H9 (cell line): ENCODE measurements at regions not wholly inside any gene's neighbourhood (a gene's known extent, or its start where the extent isn't known, plus 50 kb on each side); places are given as distances from the start of the nearest gene placed in this dataset.

Experiments
- DNase-seq: peaks from one replicate; pipeline ENCODE4 v3.0.0-alpha.2; 2017
- H2AFZ ChIP-seq: one replicate; pipeline ENCODE4 v1.6.1; 2013; ENCODE audit warnings: mild to moderate bottlenecking, low read length, control low read depth, moderate library complexity
- H2AK5ac ChIP-seq: 2 replicates; pipeline ENCODE4 v1.6.1; 2013; ENCODE audit warnings: low read length, control low read depth, mixed read lengths; ENCODE audit not compliant: insufficient read length
- H2BK120ac ChIP-seq: one replicate; pipeline ENCODE4 v1.6.1; 2013; ENCODE audit warnings: low read depth, mild to moderate bottlenecking, low read length, control low read depth, inconsistent platforms; ENCODE audit not compliant: poor library complexity, severe bottlenecking
- H2BK12ac ChIP-seq: 2 replicates; pipeline ENCODE4 v1.6.1; 2013; ENCODE audit warnings: low read length, control low read depth, mixed read lengths, low read depth; ENCODE audit not compliant: insufficient read length
- H2BK15ac ChIP-seq: 2 replicates; pipeline ENCODE4 v1.6.1; 2013; ENCODE audit warnings: low read depth, low read length, control low read depth
- H2BK20ac ChIP-seq: one replicate; pipeline ENCODE4 v1.6.1; 2013; ENCODE audit warnings: low read depth, mild to moderate bottlenecking, low read length, control low read depth, inconsistent platforms; ENCODE audit not compliant: poor library complexity, severe bottlenecking
- H2BK5ac ChIP-seq: 2 replicates; pipeline ENCODE4 v1.6.1; 2013; ENCODE audit warnings: low read length, control low read depth, mixed read lengths; ENCODE audit not compliant: insufficient read length
- H3K14ac ChIP-seq: 2 replicates; pipeline ENCODE4 v1.6.1; 2013; ENCODE audit warnings: low read length, control low read depth; ENCODE audit not compliant: insufficient read depth
- H3K18ac ChIP-seq: 2 replicates; pipeline ENCODE4 v1.6.1; 2013; ENCODE audit warnings: low read depth, mild to moderate bottlenecking, mixed read lengths, low read length, control low read depth; ENCODE audit not compliant: insufficient read length
- H3K23ac ChIP-seq: 2 replicates; pipeline ENCODE4 v1.6.1; 2013; ENCODE audit warnings: low read length, control low read depth, mixed read lengths, low read depth; ENCODE audit not compliant: insufficient read length
- H3K23me2 ChIP-seq: 2 replicates; pipeline ENCODE4 v1.6.1; 2013; ENCODE audit warnings: low read depth, mild to moderate bottlenecking, mixed read lengths, low read length, control low read depth; ENCODE audit not compliant: insufficient read length, poor library complexity, severe bottlenecking
- H3K27ac ChIP-seq: 2 replicates; pipeline ENCODE4 v1.5.1; 2013; ENCODE audit warnings: low read length, control low read depth, mixed read lengths, low read depth; ENCODE audit not compliant: insufficient read length
- H3K27me3 ChIP-seq: 2 replicates; pipeline ENCODE4 v1.6.1; 2013; ENCODE audit warnings: low read length, control low read depth, inconsistent platforms; ENCODE audit not compliant: insufficient read depth
- H3K4ac ChIP-seq: 2 replicates; pipeline ENCODE4 v1.6.1; 2013; ENCODE audit warnings: low read depth, mild to moderate bottlenecking, control low read depth, inconsistent platforms, low read length, moderate library complexity
- H3K4me1 ChIP-seq: 2 replicates; pipeline ENCODE4 v1.6.1; 2013; ENCODE audit warnings: low read length, control low read depth, inconsistent platforms; ENCODE audit not compliant: insufficient read depth
- H3K4me2 ChIP-seq: 2 replicates; pipeline ENCODE4 v1.6.1; 2013; ENCODE audit warnings: low read length, control low read depth, mixed read lengths; ENCODE audit not compliant: insufficient read length, insufficient read depth
- H3K56ac ChIP-seq: 2 replicates; pipeline ENCODE4 v1.6.1; 2013; ENCODE audit warnings: low read depth, mild to moderate bottlenecking, mixed read lengths, low read length, control low read depth; ENCODE audit not compliant: insufficient read length
- H3K79me1 ChIP-seq: 2 replicates; pipeline ENCODE4 v1.6.1; 2013; ENCODE audit warnings: low read depth, mild to moderate bottlenecking, moderate library complexity, low read length, control low read depth, inconsistent platforms; ENCODE audit not compliant: insufficient read depth, poor library complexity, severe bottlenecking
- H3K79me2 ChIP-seq: 2 replicates; pipeline ENCODE4 v1.6.1; 2013; ENCODE audit warnings: low read length, control low read depth, inconsistent platforms; ENCODE audit not compliant: insufficient read depth
- H3K9ac ChIP-seq: 2 replicates; pipeline ENCODE4 v1.6.1; 2013; ENCODE audit warnings: low read length, control low read depth, mixed read lengths; ENCODE audit not compliant: insufficient read length; ENCODE audit errors: extremely low read depth
- H3K9me3 ChIP-seq: one replicate; pipeline ENCODE4 v1.6.1; 2013; ENCODE audit warnings: low read depth, low read length, inconsistent platforms; ENCODE audit not compliant: control insufficient read depth
- H3T11ph ChIP-seq: one replicate; pipeline ENCODE4 v1.6.1; 2013; ENCODE audit warnings: mild to moderate bottlenecking, low read length, control low read depth, inconsistent platforms
- H4K20me1 ChIP-seq: one replicate; pipeline ENCODE4 v1.6.1; 2013; ENCODE audit not compliant: control insufficient read depth, insufficient read length, insufficient read depth
- H4K5ac ChIP-seq: 2 replicates; pipeline ENCODE4 v1.6.1; 2013; ENCODE audit warnings: low read depth, mild to moderate bottlenecking, mixed read lengths, low read length, control low read depth; ENCODE audit not compliant: insufficient read length
- H4K8ac ChIP-seq: replicated peaks from 2 replicates; pipeline ENCODE4 v1.6.1; 2013; ENCODE audit warnings: low read length, control low read depth, mixed read lengths, low read depth; ENCODE audit not compliant: insufficient read length
- H4K91ac ChIP-seq: 2 replicates; pipeline ENCODE4 v1.6.1; 2013; ENCODE audit warnings: low read depth, mild to moderate bottlenecking, moderate library complexity, mixed read lengths, low read length, control low read depth; ENCODE audit not compliant: insufficient read length
- H3K27ac Mint-ChIP-seq, 3 experiments: 2 replicates in 2 of 3; 3 replicates in 1 of 3; pipeline ENCODE4 v1.8.0; 2020 to 2021; ENCODE audit warnings: mixed read lengths in 3 of 3, mild to moderate bottlenecking in 1 of 3, moderate library complexity in 1 of 3
- H3K27me3 Mint-ChIP-seq: 2 replicates; pipeline ENCODE4 v1.8.0; 2021; ENCODE audit warnings: low read depth, mild to moderate bottlenecking, moderate library complexity, mixed read lengths
- H3K36me3 Mint-ChIP-seq, 3 experiments: 2 replicates in 2 of 3; 3 replicates in 1 of 3; pipeline ENCODE4 v1.8.0; 2020 to 2021; ENCODE audit warnings: low read depth in 3 of 3, mixed read lengths in 3 of 3; ENCODE audit not compliant: insufficient read depth in 1 of 3
- H3K4me1 Mint-ChIP-seq, 2 experiments: 2 replicates each; pipeline ENCODE4 v1.8.0; 2020; ENCODE audit warnings: mixed read lengths in 2 of 2
- H3K4me3 Mint-ChIP-seq, 2 experiments: 2 replicates in 1 of 2; 3 replicates in 1 of 2; pipeline ENCODE4 v1.8.0; 2020 to 2021; ENCODE audit warnings: mild to moderate bottlenecking in 2 of 2, mixed read lengths in 2 of 2, moderate library complexity in 1 of 2
- H3K9me3 Mint-ChIP-seq, 2 experiments: 2 replicates in 1 of 2; 3 replicates in 1 of 2; pipeline ENCODE4 v1.8.0; 2020; ENCODE audit warnings: mild to moderate bottlenecking in 2 of 2, mixed read lengths in 2 of 2, moderate library complexity in 1 of 2
- WGBS: extraction: QIAGEN DNeasy Blood & Tissue Kit; methylation state at CpG from one replicate; pipeline ENCODE4 v1.1.7; 2013; ENCODE audit warnings: missing lambda C conversion rate, low lambda C conversion rate, mixed read lengths; ENCODE audit not compliant: insufficient read length; ENCODE audit errors: extremely low coverage; 5-methylcytosine and 5-hydroxymethylcytosine counted together
- TF ChIP-seq, protein P1 (sequence below): fragments of 200-600 bp; sonication (generic); conservative IDR thresholded peaks from 3 replicates; pipeline ENCODE4 v1.8.0; 2021; ENCODE audit warnings: antibody characterized with exemption, mild to moderate bottlenecking

- Mint-ChIP-seq H3K4me1 (peaks cover 35 to 41% of the 10 kb centered on the region in 2 experiments), H3K27ac (no peak overlapping the region), H3K9me3 (peaks cover 8 to 15% of the 10 kb centered on the region in 2 experiments), H3K36me3 (peaks cover 8 to 13% (median 9%) of the 10 kb centered on the region in 3 experiments; a peak in 6 of 7 replicates), H3K4me3 (no peak overlapping the region), H3K27me3 (no peaks in the 10 kb centered on the region; the same call in 1 of the 2 replicates)
- H2AFZ ChIP-seq: no peak overlapping the region
- no peaks in the 10 kb centered on the region for H3K79me2 ChIP-seq
- no peak overlapping the region for H2BK15ac ChIP-seq
- H3K27ac ChIP-seq: no peak overlapping the region
- no CpG with 5 or more reads among the region's 7 CpGs for WGBS
- no peak overlapping the region for H2BK5ac ChIP-seq
- H4K20me1 ChIP-seq: no peaks in the 10 kb centered on the region
- H3K18ac ChIP-seq: no peak overlapping the region
- H3K23ac ChIP-seq: no peak overlapping the region
- no peaks in the 10 kb centered on the region for H3K27me3 ChIP-seq
- peaks cover 2% of the 10 kb centered on the region for H3K4me1 ChIP-seq
- H2BK20ac ChIP-seq: no peak overlapping the region
- H3K4me2 ChIP-seq: no peak overlapping the region
- H2BK12ac ChIP-seq: no peak overlapping the region
- H4K91ac ChIP-seq: no peak overlapping the region
- H2BK120ac ChIP-seq: no peak overlapping the region
- no peak overlapping the region for H3K56ac ChIP-seq
- no peaks in the 10 kb centered on the region for H3K9me3 ChIP-seq
- H4K8ac ChIP-seq: no peak overlapping the region
- H3K4ac ChIP-seq: no peak overlapping the region
- H3T11ph ChIP-seq: no peak overlapping the region
- H3K14ac ChIP-seq: no peak overlapping the region
- no peak overlapping the region for H4K5ac ChIP-seq
- TF ChIP-seq, protein P1, sequence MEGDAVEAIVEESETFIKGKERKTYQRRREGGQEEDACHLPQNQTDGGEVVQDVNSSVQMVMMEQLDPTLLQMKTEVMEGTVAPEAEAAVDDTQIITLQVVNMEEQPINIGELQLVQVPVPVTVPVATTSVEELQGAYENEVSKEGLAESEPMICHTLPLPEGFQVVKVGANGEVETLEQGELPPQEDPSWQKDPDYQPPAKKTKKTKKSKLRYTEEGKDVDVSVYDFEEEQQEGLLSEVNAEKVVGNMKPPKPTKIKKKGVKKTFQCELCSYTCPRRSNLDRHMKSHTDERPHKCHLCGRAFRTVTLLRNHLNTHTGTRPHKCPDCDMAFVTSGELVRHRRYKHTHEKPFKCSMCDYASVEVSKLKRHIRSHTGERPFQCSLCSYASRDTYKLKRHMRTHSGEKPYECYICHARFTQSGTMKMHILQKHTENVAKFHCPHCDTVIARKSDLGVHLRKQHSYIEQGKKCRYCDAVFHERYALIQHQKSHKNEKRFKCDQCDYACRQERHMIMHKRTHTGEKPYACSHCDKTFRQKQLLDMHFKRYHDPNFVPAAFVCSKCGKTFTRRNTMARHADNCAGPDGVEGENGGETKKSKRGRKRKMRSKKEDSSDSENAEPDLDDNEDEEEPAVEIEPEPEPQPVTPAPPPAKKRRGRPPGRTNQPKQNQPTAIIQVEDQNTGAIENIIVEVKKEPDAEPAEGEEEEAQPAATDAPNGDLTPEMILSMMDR: no peak
- DNase-seq: no peak
- no peaks in the 10 kb centered on the region for H3K23me2 ChIP-seq
- H3K79me1 ChIP-seq: no peaks in the 10 kb centered on the region
- no peak overlapping the region for H3K9ac ChIP-seq
- H2AK5ac ChIP-seq: no peak overlapping the region
Measured at GRCh38 chr3:187450431-187451190, 82.4 kb downstream of the RTP4 start.
